Testis (tissue), 2 donors: ENCODE measurements at regions not wholly inside any gene's neighbourhood (a gene's known extent, or its start where the extent isn't known, plus 50 kb on each side); places are given as distances from the start of the nearest gene placed in this dataset.

Source experiments
- DNase-seq: peaks from one replicate; pipeline ENCODE4 v3.0.0-alpha.2; 2019
- H3K27ac ChIP-seq, 2 donors: fragments of 200-600 bp; sonication (generic); one replicate each; pipeline ENCODE4 v1.5.1; 2019
- H3K27me3 ChIP-seq: fragments of 200-600 bp; sonication (generic); one replicate; pipeline ENCODE4 v1.5.1; 2019
- H3K36me3 ChIP-seq: fragments of 200-600 bp; sonication (generic); one replicate; pipeline ENCODE4 v1.5.1; 2017; ENCODE audit warnings: low read depth; ENCODE audit errors: missing control alignments
- H3K4me1 ChIP-seq: fragments of 200-600 bp; sonication (generic); one replicate; pipeline ENCODE4 v1.5.1; 2019
- H3K4me3 ChIP-seq, 2 donors: fragments of 200-600 bp; sonication (generic); one replicate each; pipeline ENCODE4 v1.5.1; 2017 to 2019
- H3K9me3 ChIP-seq: fragments of 200-600 bp; sonication (generic); one replicate; pipeline ENCODE4 v1.5.1; 2017
- CTCF ChIP-seq, 3 experiments: fragments of 450-650 bp in 2 of 3; fragments of 200-600 bp in 1 of 3; sonication (generic) in 1 of 3; IDR thresholded peaks; one replicate each; pipeline ENCODE4 v1.5.1; 2016 to 2019; ENCODE audit warnings: antibody characterized with exemption in 3 of 3, mild to moderate bottlenecking in 2 of 3, moderate library complexity in 1 of 3
- POLR2A ChIP-seq: fragments of 450-650 bp; IDR thresholded peaks from one replicate; pipeline ENCODE4 v1.6.1; 2017; ENCODE audit warnings: antibody characterized with exemption, mild to moderate bottlenecking, moderate library complexity
- WGBS, 2 donors: methylation state at CpG; one replicate each; pipeline ENCODE4 v1.1.5; 2018; 5-methylcytosine and 5-hydroxymethylcytosine counted together
- intact Hi-C: fragments of 100-400 bp; cut with DNase I; formaldehyde crosslinking; loops from one replicate; pipeline ENCODE4 v1.15.1; 2023; ENCODE audit warnings: low total_unique reads

GRCh38 chr4:56272927-56273326 is 114.4 kb downstream of the AASDH start:
- intact Hi-C loops = no loop called here
- DNase-seq = no peak
- TF ChIP-seq CTCF (IDR thresholded peaks at IDR 0.05) (no peak), POLR2A (no peak)
- Histone ChIP-seq H3K27ac (no peak overlapping the region), H3K27me3 (no peaks in the 10 kb centered on the region), H3K9me3 (no peaks in the 10 kb centered on the region), H3K4me3 (no peak overlapping the region), H3K4me1 (peaks cover 6% of the 10 kb centered on the region), H3K36me3 (no peaks in the 10 kb centered on the region)
- 59 to 74% methylated on average over 2 of the region's 2 CpGs for WGBS, 2 donors

- WGBS, 2 donors = 91 to 94% methylated on average over 11 of the region's 11 CpGs
Measured at GRCh38 chr4:56272003-56272402, 115.3 kb downstream of the AASDH start.

GRCh38 chr4:56271131-56271530 is 116.2 kb downstream of the AASDH start:
- WGBS, 2 donors = 79 to 83% methylated on average over 2 of the region's 2 CpGs
- H3K4me1 ChIP-seq = peaks cover 6% of the 10 kb centered on the region

More at GRCh38 chr4:56272003-56272402, 115.3 kb downstream of the AASDH start:
- Histone ChIP-seq H3K9me3 (no peaks in the 10 kb centered on the region), H3K27me3 (no peaks in the 10 kb centered on the region), H3K4me1 (peaks cover 6% of the 10 kb centered on the region), H3K4me3 (no peak overlapping the region), H3K36me3 (no peaks in the 10 kb centered on the region), H3K27ac (no peak overlapping the region)
- TF ChIP-seq CTCF (IDR thresholded peaks at IDR 0.05) (no peak), POLR2A (no peak)
- DNase-seq = no peak
- intact Hi-C loops = no loop called here

GRCh38 chr4:56267558-56267957 is 119.7 kb downstream of the AASDH start:
- no peaks in the 10 kb centered on the region for H3K4me1 ChIP-seq
- DNase-seq = no peak
- no peak overlapping the region for H3K27ac ChIP-seq
- WGBS, 2 donors = 97 to 98% methylated on average over 4 of the region's 4 CpGs
- no peak overlapping the region for H3K4me3 ChIP-seq
- no peaks in the 10 kb centered on the region for H3K27me3 ChIP-seq
- no peaks in the 10 kb centered on the region for H3K9me3 ChIP-seq
- intact Hi-C loops = no loop called here
- no peaks in the 10 kb centered on the region for H3K36me3 ChIP-seq
- no peak for TF ChIP-seq CTCF (IDR thresholded peaks at IDR 0.05)
- TF ChIP-seq POLR2A = no peak

More at GRCh38 chr4:56271131-56271530, 116.2 kb downstream of the AASDH start:
- H3K4me3 ChIP-seq = no peak overlapping the region
- H3K27me3 ChIP-seq = no peaks in the 10 kb centered on the region
- H3K9me3 ChIP-seq = no peaks in the 10 kb centered on the region
- no peaks in the 10 kb centered on the region for H3K36me3 ChIP-seq
- DNase-seq = no peak
- no peak for TF ChIP-seq POLR2A
- no peak for TF ChIP-seq CTCF (IDR thresholded peaks at IDR 0.05)
- intact Hi-C loops = no loop called here
- no peak overlapping the region for H3K27ac ChIP-seq

- Histone ChIP-seq H3K9me3 (no peaks in the 10 kb centered on the region), H3K27me3 (no peaks in the 10 kb centered on the region), H3K4me1 (no peaks in the 10 kb centered on the region), H3K4me3 (no peak overlapping the region), H3K36me3 (no peaks in the 10 kb centered on the region), H3K27ac (no peak overlapping the region)
- TF ChIP-seq POLR2A (no peak), CTCF (IDR thresholded peaks at IDR 0.05) (no peak)
- intact Hi-C loops = no loop called here
- 60 to 93% methylated on average over 4 of the region's 4 CpGs for WGBS, 2 donors
- no peak for DNase-seq
Measured at GRCh38 chr4:56264873-56265272, 122.4 kb downstream of the AASDH start.
